Activated naive CD8-positive, alpha-beta T cell treated with anti-CD3 and anti-CD28 coated beads for 36 hours (primary cell): ENCODE measurements at regions not wholly inside any gene's neighbourhood (a gene's known extent, or its start where the extent isn't known, plus 50 kb on each side); places are given as distances from the start of the nearest gene placed in this dataset.

Experiments
- DNase-seq: peaks from one replicate; pipeline ENCODE4 v3.0.0; 2021
- H3K27ac Mint-ChIP-seq: one replicate; pipeline ENCODE4 v1.8.0; 2022; ENCODE audit warnings: mild to moderate bottlenecking, moderate library complexity, mixed read lengths
- H3K27me3 Mint-ChIP-seq: one replicate; pipeline ENCODE4 v1.8.0; 2022; ENCODE audit warnings: mild to moderate bottlenecking, mixed read lengths
- H3K36me3 Mint-ChIP-seq: one replicate; pipeline ENCODE4 v1.8.0; 2021; ENCODE audit warnings: mild to moderate bottlenecking, mixed read lengths
- H3K4me1 Mint-ChIP-seq: one replicate; pipeline ENCODE4 v1.8.0; 2021; ENCODE audit warnings: mixed read lengths
- H3K4me3 Mint-ChIP-seq: one replicate; pipeline ENCODE4 v1.8.0; 2022; ENCODE audit warnings: mild to moderate bottlenecking, moderate library complexity, mixed read lengths
- H3K9me3 Mint-ChIP-seq: one replicate; pipeline ENCODE4 v1.8.0; 2022; ENCODE audit warnings: mixed read lengths

DNA sequence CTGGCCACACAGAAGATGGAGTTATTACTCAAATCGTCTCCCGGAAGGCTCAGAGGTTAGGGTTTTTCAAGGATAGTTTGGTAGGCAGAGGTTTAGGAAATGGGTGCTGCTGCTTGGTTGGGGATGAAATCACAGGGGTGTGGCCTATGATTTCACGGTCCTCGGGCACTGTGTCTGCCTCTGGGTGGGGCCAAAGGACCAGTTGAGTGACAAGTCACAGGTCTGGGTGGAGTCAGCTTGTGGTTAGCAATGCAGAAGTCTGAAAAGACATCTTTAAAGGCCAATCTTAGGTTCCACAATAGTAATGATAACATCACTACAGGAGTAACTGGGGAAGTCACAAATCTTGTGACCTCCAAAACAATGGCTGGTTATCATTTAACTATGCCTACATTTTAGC is 387.8 kb downstream of the ZNF521 start:
- no peak overlapping the region for H3K27ac Mint-ChIP-seq
- H3K36me3 Mint-ChIP-seq = no peaks in the 10 kb centered on the region
- no peak for DNase-seq
- H3K4me3 Mint-ChIP-seq = no peak overlapping the region
- peaks cover under 1% of the 10 kb centered on the region for H3K9me3 Mint-ChIP-seq
- H3K4me1 Mint-ChIP-seq = no peaks in the 10 kb centered on the region
- H3K27me3 Mint-ChIP-seq = no peaks in the 10 kb centered on the region

- no peak overlapping the region for H3K27ac Mint-ChIP-seq
- DNase-seq = no peak
- H3K4me3 Mint-ChIP-seq = no peak overlapping the region
- H3K4me1 Mint-ChIP-seq = no peaks in the 10 kb centered on the region
- H3K27me3 Mint-ChIP-seq = no peaks in the 10 kb centered on the region
- H3K9me3 Mint-ChIP-seq = peaks cover 1% of the 10 kb centered on the region
- no peaks in the 10 kb centered on the region for H3K36me3 Mint-ChIP-seq
Observed at GRCh38 chr18:24968238-24968775, 383.7 kb downstream of the ZNF521 start.

- Mint-ChIP-seq H3K4me3 (no peak overlapping the region), H3K36me3 (no peaks in the 10 kb centered on the region), H3K27me3 (no peaks in the 10 kb centered on the region), H3K9me3 (peaks cover 1% of the 10 kb centered on the region), H3K4me1 (no peaks in the 10 kb centered on the region), H3K27ac (no peak overlapping the region)
- no peak for DNase-seq
Observed at GRCh38 chr18:24972577-24972976, 379.4 kb downstream of the ZNF521 start.

GRCh38 chr18:24974431-24974830 is 377.5 kb downstream of the ZNF521 start:
- H3K9me3 Mint-ChIP-seq = no peaks in the 10 kb centered on the region

DNA sequence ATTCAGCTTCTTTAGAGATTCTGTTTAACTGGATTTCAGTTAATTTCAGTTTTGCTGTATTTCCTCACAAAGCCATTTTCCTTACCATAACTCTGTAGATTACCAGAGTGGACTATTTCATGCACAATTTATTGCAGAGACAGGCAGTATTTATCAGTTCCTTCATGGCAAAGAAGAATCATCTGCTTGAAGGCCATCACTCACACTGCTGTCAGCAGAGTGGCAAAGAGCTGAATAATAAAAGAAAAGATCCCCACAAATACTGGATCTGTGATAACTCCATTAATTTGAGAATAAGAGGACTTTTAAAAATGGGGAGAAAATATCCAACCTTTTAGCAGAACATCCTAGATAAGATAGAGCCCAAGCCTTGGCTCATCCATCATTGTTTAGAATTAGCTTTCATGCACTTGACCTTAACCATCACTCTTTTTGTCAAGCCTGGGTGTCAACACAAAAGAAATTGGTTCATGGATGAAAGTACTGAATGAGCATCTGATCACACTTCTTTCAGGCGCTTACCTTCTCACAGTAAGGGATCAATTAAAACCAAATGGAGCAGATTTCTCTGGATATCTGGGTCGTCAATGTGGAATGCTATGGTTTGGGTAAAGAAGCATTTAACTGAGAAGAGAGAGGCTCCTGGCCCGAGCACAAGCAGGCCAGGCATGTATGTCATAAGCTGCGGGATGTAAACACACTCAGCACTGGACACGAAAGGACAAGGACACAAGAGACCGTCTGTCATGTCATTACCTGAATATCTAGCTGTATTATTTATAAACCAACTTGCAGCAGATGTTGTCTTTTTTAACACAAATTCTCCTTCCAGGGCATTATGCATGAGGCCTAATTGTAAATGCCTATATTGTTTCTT is 376.2 kb downstream of the ZNF521 start:
- Mint-ChIP-seq H3K27me3 (peaks cover 7% of the 10 kb centered on the region), H3K27ac (no peak overlapping the region), H3K4me1 (no peaks in the 10 kb centered on the region)

More at GRCh38 chr18:24974431-24974830, 377.5 kb downstream of the ZNF521 start:
- Mint-ChIP-seq H3K27ac (no peak overlapping the region), H3K36me3 (no peaks in the 10 kb centered on the region), H3K4me3 (no peak overlapping the region), H3K27me3 (peaks cover 2% of the 10 kb centered on the region), H3K4me1 (no peaks in the 10 kb centered on the region)
- DNase-seq = no peak

DNA sequence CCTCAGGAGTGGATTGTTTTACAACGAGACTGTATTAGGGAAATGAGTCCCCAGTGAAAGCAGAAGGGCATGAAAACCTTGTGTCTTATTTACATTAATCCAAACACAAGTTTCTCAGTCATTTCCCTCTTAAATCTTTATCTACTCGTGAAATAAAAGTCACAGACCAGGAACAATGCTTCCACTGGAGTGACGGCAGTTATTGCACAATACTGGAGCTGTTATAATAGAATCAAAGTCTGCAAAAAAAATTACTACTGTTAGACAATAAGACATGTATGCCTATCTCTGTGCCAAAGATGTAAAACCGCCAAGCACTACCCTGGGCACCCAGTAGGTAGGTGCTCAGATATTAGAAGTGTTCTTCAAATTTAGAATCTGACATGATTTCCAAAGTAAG is 375.5 kb downstream of the ZNF521 start:
- Mint-ChIP-seq H3K27me3 (peaks cover 7% of the 10 kb centered on the region), H3K4me1 (no peaks in the 10 kb centered on the region), H3K4me3 (no peak overlapping the region), H3K27ac (no peak overlapping the region), H3K36me3 (no peaks in the 10 kb centered on the region), H3K9me3 (no peaks in the 10 kb centered on the region)
- no peak for DNase-seq

More for the DNA sequence above, 376.2 kb downstream of the ZNF521 start:
- no peaks in the 10 kb centered on the region for H3K36me3 Mint-ChIP-seq
- H3K4me3 Mint-ChIP-seq = no peak overlapping the region
- no peak for DNase-seq
- no peaks in the 10 kb centered on the region for H3K9me3 Mint-ChIP-seq

- Mint-ChIP-seq H3K27me3 (peaks cover 11% of the 10 kb centered on the region), H3K27ac (no peak overlapping the region), H3K4me3 (no peak overlapping the region), H3K36me3 (no peaks in the 10 kb centered on the region), H3K4me1 (no peaks in the 10 kb centered on the region), H3K9me3 (no peaks in the 10 kb centered on the region)
- no peak for DNase-seq
Observed at GRCh38 chr18:24979235-24979634, 372.7 kb downstream of the ZNF521 start.

DNA sequence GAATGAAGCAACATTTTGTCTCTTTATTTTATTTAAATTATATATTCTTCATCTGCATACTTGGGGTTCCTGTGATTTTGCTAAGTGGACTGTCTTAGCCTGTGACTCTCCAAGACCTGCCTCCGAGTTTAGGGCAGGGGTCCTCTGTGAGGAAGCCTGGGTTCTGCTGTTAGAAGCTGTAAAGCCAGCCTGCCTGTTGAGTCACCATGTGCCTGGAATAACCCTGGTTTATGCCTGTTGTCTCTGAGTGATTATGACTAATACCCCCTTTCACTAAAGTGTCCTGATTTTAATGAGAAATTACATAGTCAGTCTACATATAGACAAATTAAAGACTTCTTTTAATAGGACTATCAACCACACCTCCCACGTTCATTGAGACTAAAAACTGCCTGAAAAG is 369.1 kb downstream of the ZNF521 start:
- no peak overlapping the region for H3K27ac Mint-ChIP-seq
- peaks cover 17% of the 10 kb centered on the region for H3K27me3 Mint-ChIP-seq
- no peaks in the 10 kb centered on the region for H3K4me1 Mint-ChIP-seq
- H3K9me3 Mint-ChIP-seq = no peaks in the 10 kb centered on the region
- H3K4me3 Mint-ChIP-seq = no peak overlapping the region
- H3K36me3 Mint-ChIP-seq = no peaks in the 10 kb centered on the region
- no peak for DNase-seq

DNA sequence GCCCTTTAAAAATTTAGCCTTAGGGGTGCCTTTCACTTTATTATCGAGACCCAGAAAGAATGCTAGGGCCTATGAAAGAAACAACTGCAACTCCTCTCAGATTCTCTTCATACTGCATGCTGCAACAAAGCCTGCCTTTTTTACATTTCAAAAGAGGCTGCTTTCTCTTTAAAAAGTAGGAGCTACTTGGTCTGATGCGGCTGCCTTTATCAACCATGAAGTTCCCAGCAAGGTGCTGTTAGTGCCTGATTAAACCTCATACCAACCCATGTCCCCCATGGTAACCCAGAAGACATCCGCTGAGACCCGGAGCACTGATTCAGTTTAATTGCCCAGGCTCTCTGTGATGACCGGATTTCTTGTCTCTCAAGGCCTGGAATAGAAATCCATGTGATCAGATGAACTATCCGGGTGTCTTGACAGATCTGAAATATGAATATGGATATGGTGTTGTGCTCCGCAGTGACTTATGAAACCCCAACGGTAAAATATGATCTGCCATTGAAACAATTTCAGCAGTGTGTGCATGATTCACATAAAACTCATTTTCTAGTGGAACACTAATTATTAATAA is 368.3 kb downstream of the ZNF521 start:
- Mint-ChIP-seq H3K27ac (no peak overlapping the region), H3K36me3 (no peaks in the 10 kb centered on the region), H3K27me3 (peaks cover 17% of the 10 kb centered on the region), H3K4me3 (no peak overlapping the region), H3K9me3 (no peaks in the 10 kb centered on the region), H3K4me1 (no peaks in the 10 kb centered on the region)
- DNase-seq = no peak

DNA sequence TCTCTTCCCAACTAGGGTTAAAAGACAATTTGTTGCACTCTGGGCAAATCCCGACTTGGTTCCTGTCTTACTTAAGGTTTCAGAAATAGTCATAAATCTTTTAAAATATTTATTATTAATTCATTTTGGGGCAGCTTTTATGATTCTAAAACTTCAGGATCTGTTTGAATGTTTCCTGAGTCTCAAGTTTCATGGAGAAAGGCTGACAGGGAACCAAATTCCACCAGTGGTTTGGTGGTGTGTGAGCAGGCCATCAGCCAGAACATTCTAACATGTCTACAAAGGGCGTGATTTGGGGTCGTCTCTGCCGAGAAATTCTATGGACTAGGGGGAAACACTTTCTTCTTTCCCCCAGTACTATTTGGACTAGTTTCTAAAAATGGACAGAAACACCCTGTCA is 366.4 kb downstream of the ZNF521 start:
- no peaks in the 10 kb centered on the region for H3K9me3 Mint-ChIP-seq
- DNase-seq = no peak
- peaks cover 9% of the 10 kb centered on the region for H3K27me3 Mint-ChIP-seq
- H3K36me3 Mint-ChIP-seq = no peaks in the 10 kb centered on the region
- H3K27ac Mint-ChIP-seq = no peak overlapping the region
- no peaks in the 10 kb centered on the region for H3K4me1 Mint-ChIP-seq
- H3K4me3 Mint-ChIP-seq = no peak overlapping the region

DNA sequence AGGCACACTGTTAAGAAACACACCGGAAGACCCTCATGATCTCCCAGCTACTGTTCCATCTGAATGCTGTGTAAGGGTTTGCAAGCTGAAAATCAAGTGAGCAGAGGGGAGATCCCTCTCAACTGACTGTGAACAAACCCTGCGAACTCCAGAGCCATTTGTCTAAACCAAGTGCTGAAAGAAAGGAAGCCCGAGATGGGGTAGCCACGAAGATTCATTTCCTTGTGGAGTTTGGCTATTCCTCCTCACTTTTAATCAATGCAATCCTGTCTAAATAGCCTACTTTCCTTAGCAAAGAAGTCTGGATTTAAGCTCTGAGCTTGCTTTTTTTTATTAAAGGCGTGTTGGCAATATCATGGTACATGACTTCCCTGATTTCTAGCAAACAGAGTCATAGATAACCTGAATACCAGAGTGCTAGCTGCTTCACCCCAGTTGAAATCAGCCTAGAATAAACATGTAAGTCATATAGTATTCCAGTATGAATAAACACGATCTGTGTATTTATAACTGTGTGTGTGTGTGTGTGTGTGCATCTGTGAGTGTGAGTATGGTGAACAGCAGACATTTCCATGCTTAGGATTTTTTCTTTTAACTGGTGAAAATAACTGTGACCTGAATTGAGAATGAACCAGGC is 365.2 kb downstream of the ZNF521 start:
- no peak for DNase-seq
- H3K4me3 Mint-ChIP-seq = no peak overlapping the region
- H3K9me3 Mint-ChIP-seq = no peaks in the 10 kb centered on the region
- peaks cover 9% of the 10 kb centered on the region for H3K27me3 Mint-ChIP-seq
- no peaks in the 10 kb centered on the region for H3K36me3 Mint-ChIP-seq
- no peak overlapping the region for H3K27ac Mint-ChIP-seq
- H3K4me1 Mint-ChIP-seq = no peaks in the 10 kb centered on the region

DNA sequence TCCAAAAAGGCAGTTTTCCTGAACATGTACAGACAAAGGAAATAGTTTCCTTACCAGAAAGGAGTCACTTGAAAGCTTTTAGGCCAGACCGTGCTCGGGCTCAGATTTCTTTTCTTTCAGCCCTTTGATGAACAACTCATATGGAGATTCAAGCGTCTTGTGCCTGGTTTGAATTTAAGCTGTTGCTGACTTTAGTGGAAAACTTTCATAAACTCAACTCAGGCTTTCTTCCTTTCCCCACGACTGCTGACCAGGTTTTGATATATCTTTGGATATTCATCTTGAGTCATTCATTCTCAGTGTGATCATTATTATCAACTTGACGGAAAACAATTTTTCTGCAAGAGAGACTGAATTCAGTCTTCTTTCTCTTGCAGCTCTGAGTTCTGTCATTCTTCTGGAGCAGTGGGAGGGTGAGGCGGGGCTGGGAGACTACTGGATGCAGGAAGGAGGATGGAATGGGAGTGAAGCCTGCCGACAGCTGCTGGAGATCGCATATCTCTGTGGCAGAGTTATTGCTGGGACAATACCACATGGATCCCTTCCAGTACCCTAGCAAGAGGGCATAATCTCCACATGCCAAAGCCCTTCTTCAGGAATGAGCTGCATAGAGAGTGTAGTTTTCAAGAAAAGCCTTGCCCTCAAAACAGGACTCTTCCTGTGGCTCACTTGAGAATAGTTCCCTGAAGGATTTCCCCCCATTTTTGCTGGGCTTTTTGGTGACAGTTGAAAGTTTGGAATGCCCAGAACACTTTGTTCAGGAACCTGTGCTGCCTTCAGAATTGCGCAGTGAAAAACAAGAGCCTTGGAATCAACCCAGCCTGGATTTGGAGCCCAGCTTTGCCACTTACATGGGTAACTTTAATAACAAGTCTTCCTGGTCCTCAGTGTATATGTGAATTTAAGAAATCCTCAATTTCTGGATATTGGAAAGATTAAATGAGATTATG is 364.4 kb downstream of the ZNF521 start:
- no peak for DNase-seq
- Mint-ChIP-seq H3K9me3 (no peaks in the 10 kb centered on the region), H3K27ac (no peak overlapping the region), H3K27me3 (peaks cover 6% of the 10 kb centered on the region), H3K4me1 (no peaks in the 10 kb centered on the region), H3K36me3 (no peaks in the 10 kb centered on the region), H3K4me3 (no peak overlapping the region)

DNA sequence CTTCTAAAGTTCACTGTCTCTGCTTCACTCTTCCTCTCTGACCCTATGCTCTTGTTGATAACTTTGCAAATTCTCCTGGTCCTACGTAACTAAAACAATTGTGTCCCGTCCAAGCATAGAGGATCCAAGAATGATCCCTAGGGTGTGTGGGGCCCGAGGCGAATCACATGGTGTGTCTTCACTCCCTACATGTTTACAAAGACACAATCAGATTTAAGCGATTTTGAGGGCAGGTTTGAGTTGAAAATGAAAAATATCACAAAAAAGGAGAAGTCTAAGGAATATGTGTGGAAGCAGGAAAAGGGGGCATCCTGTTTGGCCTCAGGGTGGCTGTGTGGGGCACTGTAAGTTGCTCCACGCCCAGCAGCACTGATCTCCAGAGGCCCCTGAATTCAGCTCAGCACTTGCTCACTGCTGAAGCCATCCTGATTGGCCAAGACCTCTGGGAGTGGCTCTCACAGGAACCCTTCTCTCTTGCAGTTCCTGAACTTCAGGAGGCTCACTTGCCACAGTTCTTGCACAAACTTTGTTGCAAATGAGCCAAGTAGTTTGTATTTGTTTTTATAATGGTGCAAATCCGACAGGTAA is 363.6 kb downstream of the ZNF521 start:
- Mint-ChIP-seq H3K27ac (no peak overlapping the region), H3K9me3 (no peaks in the 10 kb centered on the region), H3K4me3 (no peak overlapping the region), H3K27me3 (peaks cover 6% of the 10 kb centered on the region), H3K36me3 (no peaks in the 10 kb centered on the region), H3K4me1 (no peaks in the 10 kb centered on the region)
- DNase-seq = no peak
